BE2C (cell line): ENCODE measurements at regions not wholly inside any gene's neighbourhood (a gene's known extent, or its start where the extent isn't known, plus 50 kb on each side); places are given as distances from the start of the nearest gene placed in this dataset.

Source experiments
- DNase-seq: peaks from one replicate; pipeline ENCODE4 v3.0.0-alpha.2; 2020
- H3K27me3 ChIP-seq: fragments of 250-450 bp; sonication (Bioruptor Pico); 2 replicates; pipeline ENCODE4 v1.5.1; 2020; ENCODE audit warnings: mild to moderate bottlenecking
- H3K36me3 ChIP-seq: fragments of 250-450 bp; sonication (Bioruptor Pico); 2 replicates; pipeline ENCODE4 v1.5.1; 2020; ENCODE audit warnings: mild to moderate bottlenecking
- H3K4me1 ChIP-seq: fragments of 250-450 bp; sonication (Bioruptor Pico); 2 replicates; pipeline ENCODE4 v1.5.1; 2020
- H3K4me3 ChIP-seq: 2 replicates; pipeline ENCODE4 v1.5.1; 2011; ENCODE audit warnings: low read depth, low read length
- H3K9me3 ChIP-seq: fragments of 250-450 bp; sonication (Bioruptor Pico); 2 replicates; pipeline ENCODE4 v1.5.1; 2020
- CTCF ChIP-seq: IDR thresholded peaks from 2 replicates; pipeline ENCODE4 v1.5.1; 2012; ENCODE audit warnings: mild to moderate bottlenecking, low read depth, low read length

GRCh38 chr16:6331770-6332169, 1000.9 kb upstream of the RBFOX1 start:
- no peak for DNase-seq
- Histone ChIP-seq H3K27me3 (no peaks in the 10 kb centered on the region; the same call in 1 of the 2 replicates), H3K36me3 (no peaks in the 10 kb centered on the region), H3K9me3 (no peaks in the 10 kb centered on the region), H3K4me3 (no peak overlapping the region), H3K4me1 (no peaks in the 10 kb centered on the region)
- TF ChIP-seq CTCF, result no peak

GRCh38 chr16:6317934-6318333, 1014.7 kb upstream of the RBFOX1 start:
- Histone ChIP-seq H3K9me3 (no peaks in the 10 kb centered on the region), H3K4me1 (no peaks in the 10 kb centered on the region), H3K27me3 (no peaks in the 10 kb centered on the region), H3K4me3 (no peak overlapping the region), H3K36me3 (no peaks in the 10 kb centered on the region)
- DNase-seq, result no peak
- TF ChIP-seq CTCF, result no peak

GRCh38 chr16:6309271-6309670, 1023.4 kb upstream of the RBFOX1 start:
- Histone ChIP-seq H3K27me3 (no peaks in the 10 kb centered on the region), H3K4me1 (no peaks in the 10 kb centered on the region), H3K9me3 (no peaks in the 10 kb centered on the region), H3K4me3 (no peak overlapping the region), H3K36me3 (no peaks in the 10 kb centered on the region)
- no peak for DNase-seq
- no peak for TF ChIP-seq CTCF

- Histone ChIP-seq H3K4me3 (no peak overlapping the region), H3K4me1 (no peaks in the 10 kb centered on the region), H3K9me3 (no peaks in the 10 kb centered on the region), H3K27me3 (no peaks in the 10 kb centered on the region), H3K36me3 (no peaks in the 10 kb centered on the region)
- DNase-seq, result no peak
- no peak for TF ChIP-seq CTCF
These were observed 1024.5 kb upstream of the RBFOX1 start for GRCh38 chr16:6308176-6308575.

GRCh38 chr16:6300523-6300922, 1032.1 kb upstream of the RBFOX1 start:
- H3K4me1 ChIP-seq, result no peaks in the 10 kb centered on the region
- TF ChIP-seq CTCF, result no peak
- no peak for DNase-seq

GRCh38 chr16:6297666-6298410, 1034.8 kb upstream of the RBFOX1 start:
- Histone ChIP-seq H3K4me3 (no peak overlapping the region), H3K9me3 (no peaks in the 10 kb centered on the region), H3K27me3 (no peaks in the 10 kb centered on the region; the same call in 1 of the 2 replicates), H3K4me1 (no peaks in the 10 kb centered on the region), H3K36me3 (no peaks in the 10 kb centered on the region)
- TF ChIP-seq CTCF, result no peak
- no peak for DNase-seq

More at GRCh38 chr16:6300523-6300922, 1032.1 kb upstream of the RBFOX1 start:
- no peak overlapping the region for H3K4me3 ChIP-seq
- no peaks in the 10 kb centered on the region for H3K9me3 ChIP-seq
- no peaks in the 10 kb centered on the region; the same call in 1 of the 2 replicates for H3K27me3 ChIP-seq
- no peaks in the 10 kb centered on the region for H3K36me3 ChIP-seq
